ENCODE measurements at regions not wholly inside any gene's neighbourhood (a gene's known extent, or its start where the extent isn't known, plus 50 kb on each side); places are given as distances from the start of the nearest gene placed in this dataset.

DNA sequence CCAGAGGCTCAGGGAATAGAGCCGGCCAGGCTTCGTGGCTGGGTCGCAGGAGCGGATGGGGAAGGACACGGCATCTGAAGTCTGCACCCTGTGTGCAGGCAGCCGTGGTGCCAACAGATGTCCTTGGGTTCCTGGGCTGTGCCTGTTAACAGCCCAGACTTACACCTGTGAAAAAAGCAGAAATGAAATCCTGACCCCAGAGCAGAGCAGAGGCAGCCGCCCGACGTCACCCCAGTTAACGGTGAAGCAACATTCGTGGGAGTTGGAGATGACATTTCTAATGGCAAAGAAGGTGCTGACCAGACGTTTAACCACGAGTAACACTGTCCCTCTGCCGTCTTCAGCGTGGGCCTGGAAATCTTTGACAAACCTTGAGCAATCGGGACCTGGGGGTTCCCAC, 200.3 kb upstream of the DIO3 start:
- no peak overlapping the region for H3K27ac ChIP-seq
- TF ChIP-seq, protein P1, sequence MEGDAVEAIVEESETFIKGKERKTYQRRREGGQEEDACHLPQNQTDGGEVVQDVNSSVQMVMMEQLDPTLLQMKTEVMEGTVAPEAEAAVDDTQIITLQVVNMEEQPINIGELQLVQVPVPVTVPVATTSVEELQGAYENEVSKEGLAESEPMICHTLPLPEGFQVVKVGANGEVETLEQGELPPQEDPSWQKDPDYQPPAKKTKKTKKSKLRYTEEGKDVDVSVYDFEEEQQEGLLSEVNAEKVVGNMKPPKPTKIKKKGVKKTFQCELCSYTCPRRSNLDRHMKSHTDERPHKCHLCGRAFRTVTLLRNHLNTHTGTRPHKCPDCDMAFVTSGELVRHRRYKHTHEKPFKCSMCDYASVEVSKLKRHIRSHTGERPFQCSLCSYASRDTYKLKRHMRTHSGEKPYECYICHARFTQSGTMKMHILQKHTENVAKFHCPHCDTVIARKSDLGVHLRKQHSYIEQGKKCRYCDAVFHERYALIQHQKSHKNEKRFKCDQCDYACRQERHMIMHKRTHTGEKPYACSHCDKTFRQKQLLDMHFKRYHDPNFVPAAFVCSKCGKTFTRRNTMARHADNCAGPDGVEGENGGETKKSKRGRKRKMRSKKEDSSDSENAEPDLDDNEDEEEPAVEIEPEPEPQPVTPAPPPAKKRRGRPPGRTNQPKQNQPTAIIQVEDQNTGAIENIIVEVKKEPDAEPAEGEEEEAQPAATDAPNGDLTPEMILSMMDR (IDR thresholded peaks at IDR 0.05), result no peak
- no peak for DNase-seq (ENCODE audit: low spot score)
- no peaks in the 10 kb centered on the region for H3K27me3 ChIP-seq
- peaks cover 0 to 6% of the 10 kb centered on the region in 2 donors for H3K9me3 ChIP-seq
- H3K4me1 ChIP-seq, result peaks cover 0 to 4% of the 10 kb centered on the region in 2 donors
- no peak overlapping the region for H3K4me3 ChIP-seq
- H3K36me3 ChIP-seq, result no peaks in the 10 kb centered on the region

DNA sequence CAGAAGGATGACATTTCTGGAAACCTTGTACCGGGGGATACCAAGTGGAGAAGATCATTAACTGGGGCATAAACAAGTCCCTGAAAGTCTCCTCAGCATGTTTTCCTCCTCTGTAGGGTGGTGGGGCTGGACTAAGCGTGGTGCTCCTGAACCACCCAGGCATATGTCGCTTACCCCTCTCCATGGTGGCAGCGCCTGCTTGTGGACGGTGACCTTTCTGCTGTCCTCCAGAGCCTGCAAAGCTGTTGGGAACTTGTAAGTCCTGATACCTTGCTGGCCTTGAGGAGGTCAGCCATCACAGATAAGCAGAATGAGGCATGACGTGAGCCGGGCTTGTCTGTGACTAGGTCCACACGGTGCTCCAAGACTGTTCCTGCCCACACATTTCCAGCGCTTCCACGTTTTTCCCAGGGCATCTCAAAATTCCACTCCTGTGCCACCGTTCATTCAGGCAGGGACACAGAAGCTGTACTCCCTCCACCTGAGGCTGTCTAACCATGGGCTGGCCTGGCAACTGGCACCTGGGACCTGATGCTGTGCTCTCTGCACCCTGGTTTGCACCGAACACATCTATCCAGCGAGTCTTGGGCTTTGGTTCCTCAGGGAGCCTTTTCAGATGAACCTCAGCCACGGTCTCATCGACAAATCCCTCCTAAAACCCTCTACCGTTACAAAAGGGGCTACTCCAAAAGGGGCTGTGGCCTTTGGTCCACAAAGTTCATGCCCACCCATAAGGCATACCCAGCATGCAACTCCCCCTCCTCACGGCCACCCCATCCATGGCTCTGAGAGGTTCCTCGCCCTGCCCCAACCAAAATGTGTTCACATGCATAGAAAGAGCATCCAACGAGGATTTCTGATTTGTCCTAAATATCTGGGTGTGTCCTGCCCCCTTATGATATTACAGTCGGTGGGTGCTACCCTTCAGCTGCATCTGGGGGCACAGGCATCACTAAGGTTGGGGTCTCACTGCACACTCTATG, 199.6 kb upstream of the DIO3 start:
- Histone ChIP-seq H3K9me3 (peaks cover 0 to 4% of the 10 kb centered on the region in 2 donors), H3K4me3 (no peak overlapping the region), H3K27me3 (no peaks in the 10 kb centered on the region), H3K27ac (no peak overlapping the region), H3K4me1 (peaks cover 0 to 4% of the 10 kb centered on the region in 2 donors), H3K36me3 (no peaks in the 10 kb centered on the region)
- no peak for DNase-seq (ENCODE audit: low spot score)
- TF ChIP-seq, protein P1 (IDR thresholded peaks at IDR 0.05), result no peak

DNA sequence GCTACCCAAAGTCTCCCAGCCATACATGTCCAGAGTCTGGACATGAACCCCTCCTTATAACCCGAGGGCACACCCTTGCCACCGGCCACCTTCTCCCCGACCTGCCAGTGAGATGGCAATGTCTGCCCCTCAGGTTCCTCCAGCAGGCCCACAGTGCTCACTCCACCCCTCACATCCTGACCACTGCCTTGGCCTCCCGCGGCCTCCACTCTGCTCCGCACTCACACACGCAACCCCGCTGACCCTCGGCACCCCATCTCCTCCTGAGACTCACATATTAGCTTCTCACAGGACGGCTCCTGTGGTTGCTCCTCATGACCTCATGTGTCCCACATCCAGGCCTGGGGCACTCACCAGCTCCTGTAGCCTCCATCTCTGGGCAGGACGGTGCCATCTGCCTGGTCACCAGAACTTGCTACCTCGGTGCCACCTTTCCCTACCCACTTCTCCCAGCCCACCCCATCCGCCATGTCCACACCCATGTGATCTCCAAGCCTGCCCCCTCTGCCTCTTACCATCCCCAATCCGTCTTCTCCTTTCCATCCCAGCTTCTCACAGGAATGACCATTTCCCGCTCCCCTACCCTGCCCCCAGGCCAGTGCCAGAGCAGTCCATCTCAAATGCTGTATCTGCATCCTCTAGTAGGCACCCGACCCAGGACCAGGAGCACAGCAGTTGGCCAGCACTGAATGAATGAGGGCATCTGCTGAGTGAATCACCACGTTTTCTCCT, 198.6 kb upstream of the DIO3 start:
- H3K9me3 ChIP-seq, result no peaks in the 10 kb centered on the region
- TF ChIP-seq, protein P1 (IDR thresholded peaks at IDR 0.05), result no peak
- no peaks in the 10 kb centered on the region for H3K36me3 ChIP-seq
- peaks cover 0 to 4% of the 10 kb centered on the region in 2 donors for H3K4me1 ChIP-seq
- no peak overlapping the region for H3K4me3 ChIP-seq
- no peak overlapping the region for H3K27ac ChIP-seq
- no peaks in the 10 kb centered on the region for H3K27me3 ChIP-seq
- no peak for DNase-seq (ENCODE audit: low spot score)

DNA sequence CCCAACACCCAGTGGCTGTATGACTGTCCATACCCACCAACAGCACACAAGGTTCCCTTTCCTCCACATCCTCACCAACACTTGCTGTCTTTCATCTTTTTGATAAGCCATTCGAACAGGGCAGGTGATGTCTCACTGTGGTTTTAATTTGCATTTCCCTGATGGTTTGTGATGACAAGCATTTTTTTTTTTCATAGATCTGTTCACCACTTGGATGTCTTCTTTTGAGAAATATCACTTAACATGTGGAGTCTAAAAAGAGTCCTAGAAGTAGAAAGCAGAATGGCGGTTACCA, 198.1 kb upstream of the DIO3 start:
- Histone ChIP-seq H3K36me3 (no peaks in the 10 kb centered on the region), H3K4me1 (peaks cover 0 to 4% of the 10 kb centered on the region in 2 donors), H3K27ac (no peak overlapping the region), H3K9me3 (no peaks in the 10 kb centered on the region), H3K4me3 (no peak overlapping the region), H3K27me3 (no peaks in the 10 kb centered on the region)
- no peak for DNase-seq (ENCODE audit: low spot score)
- TF ChIP-seq, protein P1 (IDR thresholded peaks at IDR 0.05), result no peak

DNA sequence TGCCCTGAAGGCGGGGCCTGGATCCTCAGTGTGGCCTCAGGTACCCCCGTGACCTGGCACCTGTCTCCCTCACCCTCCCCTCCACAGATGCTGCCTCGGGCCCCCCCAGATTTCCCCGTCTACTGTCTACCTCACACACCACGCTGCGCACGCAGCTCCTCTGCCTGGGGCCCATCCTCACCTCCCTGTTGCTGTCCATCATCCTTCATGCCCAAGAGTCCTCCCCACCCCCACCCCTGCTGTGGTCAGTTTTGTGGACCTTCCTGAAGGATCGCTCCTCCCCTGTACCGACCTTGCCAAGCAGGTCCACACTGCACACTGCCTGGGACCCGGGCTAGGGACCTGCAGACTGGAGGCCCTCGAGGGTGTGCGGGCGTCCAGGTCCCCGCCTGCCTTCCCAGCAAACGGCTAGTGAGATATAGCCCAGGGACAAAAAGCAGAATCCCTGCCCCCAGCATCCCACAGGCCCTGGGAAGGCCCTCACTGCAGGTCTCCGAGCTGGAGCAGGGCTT, 197.4 kb upstream of the DIO3 start:
- DNase-seq (ENCODE audit: low spot score), result no peak
- H3K27ac ChIP-seq, result no peak overlapping the region
- H3K36me3 ChIP-seq, result no peaks in the 10 kb centered on the region
- H3K9me3 ChIP-seq, result no peaks in the 10 kb centered on the region
- TF ChIP-seq, protein P1 (IDR thresholded peaks at IDR 0.05), result no peak
- no peaks in the 10 kb centered on the region for H3K27me3 ChIP-seq
- H3K4me3 ChIP-seq, result no peak overlapping the region
- H3K4me1 ChIP-seq, result peaks cover 0 to 4% of the 10 kb centered on the region in 2 donors

Data from right atrium auricular region (tissue), 2 donors.